Activated CD4-positive, alpha-beta T cell treated with anti-CD3 and anti-CD28 coated beads for 24 hours (primary cell): ENCODE measurements at regions not wholly inside any gene's neighbourhood (a gene's known extent, or its start where the extent isn't known, plus 50 kb on each side); places are given as distances from the start of the nearest gene placed in this dataset.
"Not testable (repeated sequence)": the region's sequence is repeated elsewhere in the genome, so short reads cannot be mapped to it uniquely, and the experiment has no call there.

ENCODE experiments used
- DNase-seq, 2 donors: peaks; one replicate each; pipeline ENCODE4 v3.0.0-alpha.2; 2020; ENCODE audit warnings: low read depth in 2 of 2

DNA sequence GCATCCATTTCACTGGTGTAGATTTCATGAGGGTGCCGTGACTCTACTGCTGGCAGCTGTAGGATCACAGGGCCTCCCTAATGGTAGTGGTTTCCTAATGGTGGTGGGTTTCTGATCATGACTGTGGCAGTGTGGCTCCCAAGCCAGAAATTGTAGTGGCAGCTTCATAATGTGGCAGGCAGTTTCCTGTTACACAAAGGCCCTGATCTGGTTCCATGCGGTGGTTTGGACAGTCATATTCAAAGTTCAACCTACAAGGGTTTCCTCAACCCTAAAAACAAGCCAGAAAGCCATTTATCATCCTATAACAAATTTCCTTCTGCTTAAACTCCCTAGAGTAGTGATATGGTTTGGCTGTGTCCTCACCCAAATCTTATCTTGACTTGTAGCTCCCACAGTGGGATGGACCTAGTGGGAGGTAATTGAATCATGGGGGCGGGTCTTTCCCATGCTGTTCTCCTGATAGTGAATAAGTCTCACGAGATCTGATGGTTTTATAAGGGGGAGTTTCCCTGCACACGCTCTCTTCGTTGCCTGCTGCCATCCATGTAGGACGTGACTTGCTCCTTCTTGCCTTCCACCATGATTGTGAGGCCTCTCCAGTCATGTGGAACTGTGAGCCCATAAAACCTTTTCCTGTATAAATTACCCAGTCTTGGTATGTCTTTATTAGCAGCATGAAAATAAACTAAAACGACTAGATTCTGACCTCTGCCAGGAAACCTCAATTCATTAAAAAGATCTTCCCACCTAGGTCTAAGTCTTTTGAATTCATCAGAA is 257.1 kb downstream of the EFCAB11 start:
- no peak for DNase-seq

DNA sequence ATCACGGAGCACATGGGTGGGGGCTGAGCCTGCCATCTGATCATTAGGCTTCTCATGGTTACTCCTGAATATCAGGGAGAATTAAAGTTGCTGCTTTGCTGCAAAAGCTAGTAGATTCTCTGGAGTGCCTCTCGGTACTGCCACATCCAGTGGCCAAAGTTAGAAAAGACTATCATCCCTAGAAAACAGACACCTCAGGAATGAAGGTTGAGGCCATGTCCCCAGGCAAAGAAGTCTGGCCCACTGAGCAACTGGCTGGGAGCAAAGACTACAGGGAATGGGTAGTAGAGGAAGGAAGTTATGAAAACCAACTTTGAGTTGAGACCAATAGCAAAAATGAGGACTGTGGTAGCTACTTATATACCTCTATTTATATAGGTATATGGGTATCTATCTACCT is 258.7 kb downstream of the EFCAB11 start:
- no peak for DNase-seq

DNA sequence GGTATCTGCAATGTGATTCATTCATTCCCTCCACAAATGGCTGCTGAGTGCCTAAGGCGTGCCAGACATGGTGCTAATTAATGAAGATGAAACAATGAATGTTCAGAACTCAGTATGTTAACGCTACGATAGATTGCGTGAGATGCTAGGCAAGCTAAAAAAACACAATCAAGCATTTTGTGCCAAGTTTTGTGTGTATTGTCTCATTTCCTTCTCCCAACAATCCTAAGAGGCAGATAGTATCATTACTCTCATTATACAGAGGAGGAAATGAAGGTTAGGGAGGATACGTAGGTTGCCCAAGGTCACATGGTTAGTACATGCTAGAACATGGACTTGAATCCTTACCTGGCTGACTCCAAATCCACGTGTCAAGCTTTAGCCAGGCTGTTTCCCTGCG is 264.4 kb downstream of the EFCAB11 start:
- DNase-seq: no peak

DNA sequence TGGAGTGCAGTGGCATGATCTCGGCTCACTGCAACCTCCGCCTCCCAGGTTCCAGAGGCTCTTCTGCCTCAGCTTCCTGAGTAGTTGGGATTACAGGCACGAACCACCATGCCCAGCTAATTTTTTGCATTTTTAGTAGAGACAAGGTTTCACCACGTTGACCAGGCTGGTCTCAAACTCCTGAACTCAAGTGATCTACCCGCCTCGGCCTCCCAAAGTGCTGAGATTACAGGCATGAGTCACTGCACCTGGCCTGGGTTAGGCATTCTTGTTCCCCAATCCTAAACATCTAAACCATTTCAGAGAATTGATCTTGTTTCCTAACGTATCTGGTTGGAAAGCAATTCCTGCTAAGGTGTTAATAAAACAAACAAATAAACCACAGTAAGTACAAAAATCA is 264.8 kb downstream of the EFCAB11 start:
- not testable (repeated sequence) for DNase-seq

- no peak for DNase-seq
These were observed 265.9 kb downstream of the EFCAB11 start for GRCh38 chr14:89688507-89689211.

GRCh38 chr14:89687129-89687528 is 267.4 kb downstream of the EFCAB11 start:
- not testable (repeated sequence) for DNase-seq

- DNase-seq: no peak
These were observed 267.1 kb upstream of the FOXN3 start for GRCh38 chr14:89684139-89684538.

- DNase-seq: peak; percentile 43 to 45
These were observed 264.3 kb upstream of the FOXN3 start for GRCh38 chr14:89681086-89682018.

DNA sequence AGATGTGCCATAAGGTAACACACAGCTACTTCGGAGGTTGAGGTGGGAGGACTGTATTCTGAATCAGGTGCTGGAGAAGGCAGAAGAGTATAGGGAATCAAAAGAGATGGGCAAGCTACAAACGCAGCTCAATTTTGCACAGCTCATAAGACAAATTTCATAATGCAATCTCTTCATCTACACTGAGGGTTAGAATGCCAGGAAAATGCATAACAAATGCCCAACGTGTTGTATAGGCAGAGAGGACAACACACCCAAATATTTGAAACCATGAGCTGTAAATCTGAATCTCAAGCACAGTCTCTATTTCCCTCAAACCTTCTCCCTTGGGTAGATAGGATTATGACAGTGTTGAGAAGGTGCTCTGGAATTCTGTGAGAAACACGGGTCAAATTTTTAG is 263.1 kb upstream of the FOXN3 start:
- DNase-seq: no peak

GRCh38 chr14:89678768-89679167 is 261.7 kb upstream of the FOXN3 start:
- DNase-seq: no peak

DNA sequence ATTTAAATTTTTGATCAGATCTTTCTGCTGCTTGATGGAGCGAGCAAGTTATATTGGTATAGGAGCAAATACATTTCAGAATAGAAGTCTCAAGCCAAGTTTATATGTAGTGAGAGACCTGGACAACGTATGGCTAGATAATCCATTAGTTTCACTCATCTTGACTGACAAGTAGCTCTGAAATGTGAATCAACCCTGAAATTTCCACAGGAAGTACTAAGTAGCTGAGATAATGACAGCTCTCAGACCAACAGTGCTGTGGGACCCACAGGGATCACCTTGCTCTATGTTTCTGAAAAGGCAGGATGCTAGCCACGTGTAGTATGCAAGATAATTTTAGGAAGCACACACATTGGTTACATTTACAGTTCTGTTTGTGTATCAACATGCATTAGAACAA is 258.6 kb upstream of the FOXN3 start:
- DNase-seq: no peak

DNA sequence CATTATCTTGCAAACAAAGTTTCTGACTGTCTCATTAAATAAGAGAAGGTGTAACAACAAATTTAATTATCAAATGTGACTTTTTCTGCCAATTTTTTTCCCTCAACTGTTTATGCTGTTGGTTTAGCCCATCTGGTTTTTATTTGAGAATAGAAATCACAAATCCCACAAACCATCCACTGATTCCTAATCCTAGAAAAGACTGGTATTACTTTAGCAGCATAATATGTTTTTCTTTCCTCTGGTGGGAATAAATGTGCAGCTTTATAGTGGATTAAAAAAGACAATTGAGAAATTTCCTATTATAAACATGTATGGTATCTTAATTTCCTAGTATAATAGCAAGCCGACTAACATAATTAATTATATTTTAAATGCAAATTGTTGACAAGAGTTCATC is 257.9 kb upstream of the FOXN3 start:
- no peak for DNase-seq

DNA sequence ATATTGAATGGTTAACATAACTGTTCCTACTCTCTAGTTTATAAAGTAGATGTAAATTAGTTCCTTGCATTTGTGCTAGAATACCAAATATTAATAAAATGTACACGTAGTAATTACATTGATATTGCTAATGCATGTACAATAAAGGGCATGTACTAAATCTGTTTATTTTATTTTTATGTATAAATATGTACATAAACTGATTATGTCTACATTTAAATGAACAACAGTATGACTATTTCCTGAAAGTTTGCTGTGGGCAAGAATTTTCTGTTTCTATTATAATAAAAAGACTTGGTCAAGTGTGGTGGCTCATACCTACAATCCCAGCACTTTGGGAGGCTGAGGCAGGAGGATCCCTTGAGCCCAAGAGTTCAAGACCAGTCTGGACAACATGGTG is 257.2 kb upstream of the FOXN3 start:
- DNase-seq: no peak

GRCh38 chr14:89673512-89674225 is 256.6 kb upstream of the FOXN3 start:
- DNase-seq: no peak

DNA sequence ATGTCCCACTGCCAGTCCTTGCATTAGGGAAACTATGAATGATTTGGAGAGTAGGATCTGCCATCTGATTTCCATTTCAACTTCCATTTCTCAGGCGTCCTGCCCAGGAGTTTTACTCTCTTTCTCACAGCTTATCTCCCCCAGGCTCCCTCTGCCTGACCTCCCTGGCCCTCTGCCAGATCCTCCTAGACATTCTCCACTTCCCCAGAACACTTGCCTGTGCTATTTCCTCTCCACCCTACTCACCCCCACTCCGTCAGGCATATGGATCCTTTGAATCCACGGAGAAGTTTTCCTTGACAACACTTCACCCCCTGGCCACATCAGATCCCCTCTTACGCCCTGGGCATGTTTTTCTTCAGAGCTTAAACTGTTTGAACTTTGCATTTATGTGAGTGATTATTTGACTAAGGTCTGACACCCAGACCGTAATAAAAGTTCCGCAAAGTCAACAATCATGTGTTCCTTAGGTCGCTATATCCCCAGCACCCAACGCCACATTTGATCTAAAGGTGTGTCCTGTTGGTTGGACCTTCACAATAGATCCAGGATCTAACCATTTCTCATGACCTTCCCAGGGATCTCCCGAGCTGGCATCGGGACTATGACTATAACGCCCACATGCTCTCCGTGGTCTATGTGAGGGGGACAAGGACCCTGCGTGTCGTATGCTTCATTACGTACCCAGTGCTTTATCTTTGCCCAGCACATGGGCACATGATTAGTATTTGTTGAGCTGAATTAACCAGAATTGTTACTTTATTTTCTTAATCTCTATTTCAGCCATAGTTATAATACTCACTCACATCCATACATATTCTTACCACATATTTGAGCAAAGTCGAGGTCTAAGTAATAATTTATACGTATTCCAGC is 255.8 kb upstream of the FOXN3 start:
- no peak for DNase-seq

DNA sequence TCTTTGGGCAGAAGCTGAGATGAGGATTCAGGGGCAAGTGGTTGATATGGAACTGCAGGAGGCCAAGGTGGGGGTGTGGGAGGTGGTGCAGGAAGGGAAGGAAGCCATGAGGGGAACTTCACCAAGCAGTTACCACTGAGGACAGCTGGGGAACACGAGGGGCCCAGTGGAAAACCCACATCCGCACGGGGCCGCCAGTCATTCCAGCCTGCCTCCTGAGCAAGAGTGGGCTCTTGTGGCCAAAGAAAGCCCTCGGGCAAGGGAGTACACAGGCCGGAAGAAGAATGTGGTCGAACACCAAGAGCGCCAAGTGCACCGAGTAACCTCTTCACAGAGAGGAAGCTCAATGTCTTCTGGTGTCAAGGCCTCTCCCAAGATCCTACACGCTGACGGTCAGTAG is 252.2 kb upstream of the FOXN3 start:
- no peak for DNase-seq

DNA sequence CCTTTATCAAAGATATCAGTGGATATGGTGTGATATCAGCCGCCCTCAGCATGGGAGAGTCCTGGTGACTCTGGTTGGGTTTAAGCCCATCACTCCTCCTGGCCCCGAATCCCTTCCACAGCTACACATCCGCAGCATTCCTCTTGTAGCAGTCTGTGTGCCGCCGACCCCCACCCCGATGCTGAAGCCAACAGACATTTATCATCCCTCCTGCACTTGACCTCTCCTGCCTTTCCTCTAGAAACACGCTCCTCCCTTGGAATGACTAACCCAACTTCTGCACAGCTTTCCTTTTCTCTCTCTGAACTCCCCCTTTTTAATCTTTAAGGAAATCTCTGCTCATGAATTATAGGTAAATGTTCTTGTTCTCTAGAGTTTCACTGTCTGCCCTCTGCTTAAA is 250.9 kb upstream of the FOXN3 start:
- no peak for DNase-seq

GRCh38 chr14:89665300-89666081 is 248.5 kb upstream of the FOXN3 start:
- not testable (repeated sequence) for DNase-seq

DNA sequence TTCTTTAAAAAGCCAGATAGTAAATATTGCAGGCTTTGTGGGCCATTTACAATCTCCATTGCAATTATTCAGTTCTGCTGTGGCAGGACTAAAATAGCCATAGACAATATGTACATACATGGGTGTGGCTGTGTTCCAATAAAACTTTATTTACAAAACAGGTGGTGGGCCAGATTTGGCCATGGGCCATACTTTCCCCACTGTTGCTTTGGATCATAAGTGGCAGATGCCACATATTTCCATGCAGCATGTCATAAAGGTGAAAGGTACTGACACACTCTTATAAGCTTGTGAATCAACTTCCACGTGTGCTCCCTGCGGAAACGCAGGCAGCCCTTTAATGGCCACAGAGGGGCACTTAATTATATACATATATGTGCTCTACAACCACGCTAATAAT is 244.4 kb upstream of the FOXN3 start:
- DNase-seq: no peak
